ENCODE measurements at regions not wholly inside any gene's neighbourhood (a gene's known extent, or its start where the extent isn't known, plus 50 kb on each side); places are given as distances from the start of the nearest gene placed in this dataset.
"Not testable (repeated sequence)": the region's sequence is repeated elsewhere in the genome, so short reads cannot be mapped to it uniquely, and the experiment has no call there.

DNA sequence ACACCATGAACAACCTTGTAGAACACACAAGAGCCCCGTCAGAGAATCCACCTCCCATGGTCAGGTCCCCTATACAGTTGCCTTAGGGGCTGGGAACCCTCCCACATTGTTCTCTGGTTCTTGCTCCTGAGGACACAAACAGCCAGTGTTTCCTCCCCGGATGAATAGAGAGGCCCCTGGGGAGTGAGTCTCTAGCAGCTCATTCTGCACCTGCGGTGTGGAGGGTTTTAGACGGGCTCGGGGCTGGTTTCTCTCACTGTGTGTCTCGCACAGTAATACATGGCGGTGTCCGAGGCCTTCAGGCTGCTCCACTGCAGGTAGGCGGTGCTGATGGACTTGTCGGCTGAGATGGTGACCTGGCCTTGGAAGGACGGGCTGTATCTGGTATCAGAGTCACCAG lies 1052.1 kb downstream of the TMEM121 start:
- no peak for DNase-seq (ENCODE audit: low read depth, low spot score)

DNA sequence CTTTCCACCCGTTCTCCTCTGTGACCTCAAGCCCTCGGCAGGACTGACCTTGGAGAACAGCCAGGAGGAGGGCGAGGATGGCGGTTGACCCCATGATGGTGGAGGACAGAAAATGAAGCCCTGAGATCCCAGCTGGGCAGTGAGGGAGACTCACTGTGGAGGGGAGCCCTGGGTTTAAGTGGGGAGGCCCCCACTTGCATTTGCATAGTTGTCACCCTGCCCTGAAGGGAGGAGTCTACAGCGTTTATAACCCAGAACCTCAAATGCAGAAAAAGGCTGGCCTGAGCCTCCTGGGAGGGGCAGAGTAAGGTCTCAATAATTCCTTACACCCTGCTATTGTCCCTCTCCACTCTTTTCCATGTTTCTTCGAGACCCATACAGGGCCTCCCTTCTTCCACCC lies 1052.7 kb downstream of the TMEM121 start:
- no peak overlapping the region for H3K4me3 ChIP-seq (ENCODE audit: low read length)
- DNase-seq (ENCODE audit: low read depth, low spot score): no peak

More for the DNA sequence above, 1052.1 kb downstream of the TMEM121 start:
- no peak overlapping the region for H3K4me3 ChIP-seq (ENCODE audit: low read length)

DNA sequence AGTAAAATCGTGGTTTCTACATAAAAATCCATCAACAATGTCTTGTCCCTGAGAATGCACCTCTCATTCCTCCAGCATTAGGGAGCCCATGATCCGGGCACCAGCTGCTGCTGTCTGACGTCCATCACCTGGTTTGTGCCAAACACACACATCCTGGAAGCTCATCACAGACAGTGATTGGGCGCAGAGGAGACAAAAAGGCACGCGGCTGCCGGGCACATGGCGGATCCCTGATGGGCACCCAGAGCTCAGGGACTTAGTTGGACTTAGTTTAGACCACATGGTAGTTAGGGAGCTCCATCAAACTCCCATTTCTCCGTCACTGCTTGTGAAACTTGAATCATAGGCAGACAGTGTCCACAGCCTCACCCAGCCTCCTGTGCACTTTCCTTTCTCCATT lies 1059.3 kb downstream of the TMEM121 start:
- no peak overlapping the region for H3K4me3 ChIP-seq (ENCODE audit: low read length)
- no peak for DNase-seq (ENCODE audit: low read depth, low spot score)

DNA sequence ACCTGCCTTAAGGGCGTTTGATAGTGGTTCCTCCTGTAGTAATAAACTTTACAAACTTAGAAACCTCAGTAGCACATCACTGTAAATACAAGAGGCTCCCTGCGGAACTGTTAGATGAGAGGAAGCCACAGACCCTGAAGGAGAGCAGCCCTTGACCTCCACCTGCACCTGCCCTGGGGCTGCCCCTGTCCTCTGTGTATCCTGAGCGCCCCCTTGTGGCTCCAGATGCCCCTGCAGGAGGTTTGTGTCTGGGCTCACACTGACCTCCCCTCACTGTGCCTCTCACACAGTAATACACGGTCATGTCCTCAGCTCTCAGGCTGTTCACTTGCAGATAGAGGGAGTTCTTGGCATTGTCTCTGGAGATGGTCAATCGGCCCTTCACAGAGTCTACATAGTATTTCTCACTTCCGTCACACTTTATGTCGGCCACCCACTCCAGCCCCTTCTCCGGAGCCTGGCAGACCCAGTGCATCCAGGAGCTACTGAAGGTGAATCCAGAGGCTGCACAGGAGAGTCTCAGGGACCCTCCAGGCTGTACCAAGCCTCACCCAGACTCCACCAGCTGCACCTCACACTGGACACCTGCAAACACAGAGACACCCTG lies 1059.8 kb downstream of the TMEM121 start:
- H3K4me3 ChIP-seq (ENCODE audit: low read length): no peak overlapping the region
- DNase-seq (ENCODE audit: low read depth, low spot score): peak; percentile 72

DNA sequence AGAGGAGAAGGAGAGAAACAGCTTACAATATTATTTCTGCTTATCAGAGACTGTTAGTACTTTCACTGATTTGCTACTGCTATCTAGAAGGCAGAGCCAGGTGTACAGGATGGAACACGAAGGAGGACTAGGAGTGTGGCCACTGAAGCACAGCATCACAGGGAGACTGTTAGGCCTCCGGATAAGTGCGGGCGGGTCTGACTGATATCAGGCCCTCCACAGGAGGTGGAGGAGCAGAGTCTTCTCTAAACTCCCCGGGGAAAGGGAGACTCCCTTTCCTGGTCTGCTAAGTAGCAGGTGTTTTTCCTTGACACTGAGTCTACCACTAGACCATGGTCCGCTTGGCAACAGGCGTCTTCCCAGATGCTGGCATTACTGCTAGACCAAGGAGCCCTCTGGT lies 1065.2 kb downstream of the TMEM121 start:
- peak; percentile 47 for DNase-seq (ENCODE audit: low read depth, low spot score)
- H3K4me3 ChIP-seq (ENCODE audit: low read length): not testable (repeated sequence)

DNA sequence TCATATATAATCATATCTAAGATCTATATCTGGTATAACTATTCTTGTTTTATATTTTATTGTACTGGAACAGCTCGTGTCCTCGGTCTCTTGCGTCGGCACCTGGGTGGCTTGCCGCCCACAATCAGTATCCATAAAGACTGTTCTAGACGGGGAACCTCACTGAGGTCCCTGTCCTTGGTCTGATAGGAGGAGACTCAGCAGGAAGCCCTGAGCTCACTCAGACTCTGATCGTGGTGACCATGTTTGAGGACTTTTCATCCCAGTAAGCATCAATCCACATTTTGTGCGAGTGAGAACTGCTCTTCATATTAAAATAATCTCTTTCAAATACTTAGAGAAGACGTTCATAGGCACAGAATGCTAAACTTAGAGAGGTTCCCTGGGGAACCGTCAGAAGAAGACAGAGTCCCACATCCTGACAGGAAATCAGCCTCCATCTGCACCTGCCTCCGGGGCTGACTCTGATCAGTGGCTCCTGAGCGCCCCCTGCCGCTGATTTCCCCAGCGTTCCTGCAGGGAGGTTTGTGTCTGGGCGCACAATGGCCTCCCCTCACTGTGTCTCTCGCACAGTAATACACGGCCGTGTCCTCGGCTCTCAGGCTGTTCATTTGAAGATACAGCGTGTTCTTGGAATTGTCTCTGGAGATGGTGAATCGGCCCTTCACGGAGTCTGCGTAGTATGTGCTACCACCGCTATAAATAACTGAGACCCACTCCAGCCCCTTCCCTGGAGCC lies 1065.9 kb downstream of the TMEM121 start:
- peak; percentile 88 for DNase-seq (ENCODE audit: low read depth, low spot score)
- H3K4me3 ChIP-seq (ENCODE audit: low read length): peak overlapping the region; percentile 32

DNA sequence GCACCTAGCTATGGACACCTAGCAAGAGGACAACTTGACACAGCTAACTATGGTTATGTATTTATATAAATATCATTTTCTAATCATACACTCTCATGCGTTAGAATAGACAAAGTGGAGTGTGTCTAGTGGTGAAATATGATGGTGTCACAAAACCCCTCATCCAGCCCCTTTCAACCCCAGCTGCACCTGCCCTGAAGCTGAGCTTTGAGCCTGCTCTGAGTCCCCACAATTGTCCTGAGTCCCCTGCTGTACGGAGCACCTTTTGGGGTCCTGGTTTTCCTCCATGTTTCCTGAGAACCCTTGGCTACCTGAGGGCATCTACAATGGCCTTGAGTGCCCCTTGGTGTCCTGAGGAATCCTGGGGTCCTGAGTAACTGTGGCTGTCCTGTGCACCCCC lies 1072.8 kb downstream of the TMEM121 start:
- H3K4me3 ChIP-seq (ENCODE audit: low read length): no peak overlapping the region
- no peak for DNase-seq (ENCODE audit: low read depth, low spot score)

DNA sequence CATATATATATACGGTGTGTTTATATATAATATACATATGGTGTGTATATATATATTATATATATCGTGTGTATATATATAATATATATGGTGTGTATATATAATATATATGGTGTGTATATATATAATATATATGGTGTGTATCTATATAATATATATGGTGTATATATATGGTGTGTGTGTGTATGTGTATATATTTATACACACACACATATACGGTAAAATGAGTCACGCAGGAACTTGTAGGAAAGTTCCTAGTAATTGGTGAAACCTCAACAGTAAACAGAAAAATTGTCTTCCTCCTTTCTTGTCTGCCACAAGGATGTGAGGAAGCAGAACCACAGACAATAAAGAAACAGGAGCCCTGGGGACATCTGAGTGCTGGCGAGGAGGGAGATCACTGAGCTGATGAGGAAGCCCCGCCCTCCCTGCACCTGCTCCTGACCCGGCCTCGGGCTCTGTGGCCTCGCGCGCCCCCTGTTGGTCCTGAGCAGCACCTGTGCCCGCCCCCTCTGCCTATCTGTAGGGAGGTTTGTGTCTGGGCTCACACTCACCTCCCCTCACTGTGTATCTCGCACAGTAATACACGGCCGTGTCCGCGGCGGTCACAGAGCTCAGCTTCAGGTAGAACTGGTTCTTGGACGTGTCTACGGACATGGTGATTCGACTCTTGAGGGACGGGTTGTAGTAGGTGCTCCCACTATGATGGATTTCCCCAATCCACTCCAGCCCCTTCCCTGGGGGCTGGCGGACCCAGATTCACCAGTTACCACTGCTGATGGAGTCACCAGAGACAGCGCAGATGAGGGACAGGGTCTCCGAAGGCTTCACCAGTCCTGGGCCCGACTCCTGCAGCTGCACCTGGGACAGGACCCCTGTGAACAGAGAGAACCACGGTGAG lies 1079.4 kb downstream of the TMEM121 start:
- DNase-seq (ENCODE audit: low read depth, low spot score): peak; percentile 86
- H3K4me3 ChIP-seq (ENCODE audit: low read length): peak overlapping the region; percentile 3; the same call in 1 of the 2 replicates

DNA sequence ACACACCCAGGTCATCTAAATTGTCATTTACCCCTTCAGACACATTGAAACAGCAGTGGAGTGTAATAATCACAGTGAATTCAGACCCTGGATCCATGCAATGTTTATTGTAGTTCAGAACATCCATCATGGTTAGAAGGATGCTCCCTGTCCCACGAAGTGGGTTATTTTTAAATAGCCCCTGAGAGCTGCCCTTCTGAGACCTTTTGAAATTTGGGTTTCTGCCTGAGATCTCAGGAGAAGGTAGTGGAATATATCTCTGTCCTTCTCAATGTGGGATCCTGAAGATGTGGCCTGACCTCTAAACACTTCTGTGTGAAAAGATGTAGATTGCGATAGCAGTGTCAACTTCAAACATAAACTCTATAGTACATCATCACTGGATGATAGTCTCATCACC lies 1080.6 kb downstream of the TMEM121 start:
- no peak for DNase-seq (ENCODE audit: low read depth, low spot score)
- no peak overlapping the region for H3K4me3 ChIP-seq (ENCODE audit: low read length)

DNA sequence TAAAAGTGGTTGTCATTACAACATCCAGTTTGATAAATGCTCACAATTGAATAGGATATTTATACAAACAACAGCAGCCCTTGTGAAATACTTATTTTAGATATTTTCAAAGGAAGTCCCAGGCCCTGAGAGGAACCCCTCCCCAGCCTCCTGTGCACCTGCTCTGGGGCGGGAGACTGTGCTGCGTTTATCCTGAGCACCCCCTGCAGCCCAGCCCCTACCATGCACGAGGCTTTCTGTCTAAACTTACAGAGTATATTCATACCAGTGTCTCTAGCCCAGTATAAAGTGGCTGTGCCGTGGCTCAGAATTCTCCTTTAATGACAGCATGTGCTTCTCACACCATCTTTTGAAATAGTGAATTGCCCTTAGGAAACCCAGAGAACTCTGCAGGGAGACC lies 1084.3 kb downstream of the TMEM121 start:
- no peak for DNase-seq (ENCODE audit: low read depth, low spot score)
- no peak overlapping the region for H3K4me3 ChIP-seq (ENCODE audit: low read length)

DNA sequence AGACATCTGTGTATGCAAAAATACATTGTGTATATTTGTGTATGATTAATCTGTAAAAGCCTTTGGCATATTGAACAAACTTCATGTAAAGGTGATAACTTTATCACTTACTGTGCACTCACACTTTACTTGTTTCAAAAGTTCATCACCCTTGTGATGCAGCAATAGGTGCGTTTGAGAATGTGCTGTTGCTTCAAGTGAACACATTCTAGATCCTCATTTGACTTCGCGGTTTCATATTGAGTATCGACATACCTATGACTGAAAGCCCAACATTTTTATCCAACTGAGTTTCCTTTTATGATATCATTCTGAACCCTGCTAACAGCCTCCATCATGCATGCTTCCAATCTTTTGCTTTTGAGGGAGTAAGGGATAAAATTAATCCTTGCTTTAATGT lies 1086.9 kb downstream of the TMEM121 start:
- no peak for DNase-seq (ENCODE audit: low read depth, low spot score)
- no peak overlapping the region for H3K4me3 ChIP-seq (ENCODE audit: low read length)

DNA sequence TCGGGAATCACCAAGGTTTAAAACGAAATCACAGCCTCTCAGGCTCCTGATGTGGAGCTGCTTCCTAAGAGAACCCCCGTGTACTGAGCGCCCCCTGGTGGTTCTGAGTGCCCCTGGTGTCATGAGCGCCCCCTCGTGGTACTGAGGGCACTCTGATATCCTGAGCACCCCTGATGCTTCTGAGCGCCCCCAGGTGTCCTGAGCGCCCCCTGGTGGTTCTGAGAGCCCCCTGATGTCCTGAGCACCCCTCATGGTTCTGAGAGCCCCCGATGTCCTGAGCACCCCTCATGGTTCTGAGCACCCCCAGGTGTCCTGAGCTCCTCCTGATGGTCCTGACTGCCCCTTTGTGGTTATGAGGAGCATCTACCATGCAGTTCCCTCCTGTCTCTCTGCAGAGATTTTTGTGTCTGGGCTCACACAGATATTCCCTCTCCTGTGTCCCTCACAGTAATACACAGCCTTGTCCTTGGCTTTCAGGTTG lies 1092.1 kb downstream of the TMEM121 start:
- DNase-seq (ENCODE audit: low read depth, low spot score): peak; percentile 54
- H3K4me3 ChIP-seq (ENCODE audit: low read length): not testable (repeated sequence)

DNA sequence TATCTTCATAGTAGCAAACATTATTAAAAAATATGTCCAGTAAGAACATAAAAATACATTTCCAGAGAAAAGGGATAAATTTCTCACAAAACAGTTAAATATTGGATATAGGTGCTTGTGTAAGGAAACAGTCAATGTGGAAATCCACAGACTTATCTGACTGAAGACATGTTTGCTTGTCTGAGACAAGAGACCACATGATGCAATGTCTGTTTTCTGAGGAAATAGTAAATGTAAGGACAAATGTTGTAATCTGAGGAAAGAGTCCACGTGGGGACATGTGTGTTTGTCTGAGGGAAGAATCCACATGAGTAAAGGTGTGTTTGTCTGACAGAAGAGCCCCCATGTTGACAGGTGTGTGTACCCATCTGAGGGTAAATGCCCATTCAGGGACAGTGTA lies 1093.2 kb downstream of the TMEM121 start:
- no peak overlapping the region for H3K4me3 ChIP-seq (ENCODE audit: low read length)
- DNase-seq (ENCODE audit: low read depth, low spot score): no peak

DNA sequence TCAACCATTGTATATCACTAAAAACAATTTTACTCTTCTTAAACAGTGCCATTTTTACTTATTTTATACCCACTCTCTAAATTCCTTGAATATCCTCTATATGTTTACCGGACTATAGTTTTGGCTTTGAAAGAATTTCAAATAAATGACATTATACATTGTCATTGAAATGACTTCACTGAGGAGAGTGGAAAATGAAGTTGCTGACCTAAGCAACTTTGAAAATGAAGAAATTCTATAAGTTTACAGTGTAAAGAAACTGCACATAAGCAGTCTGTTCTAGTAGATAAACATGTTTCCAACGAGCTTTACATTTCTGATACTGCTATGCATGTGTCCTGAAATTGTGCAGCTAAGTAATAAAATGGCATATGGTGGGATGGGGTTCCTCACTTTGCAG lies 1094.0 kb downstream of the TMEM121 start:
- DNase-seq (ENCODE audit: low read depth, low spot score): no peak

DNA sequence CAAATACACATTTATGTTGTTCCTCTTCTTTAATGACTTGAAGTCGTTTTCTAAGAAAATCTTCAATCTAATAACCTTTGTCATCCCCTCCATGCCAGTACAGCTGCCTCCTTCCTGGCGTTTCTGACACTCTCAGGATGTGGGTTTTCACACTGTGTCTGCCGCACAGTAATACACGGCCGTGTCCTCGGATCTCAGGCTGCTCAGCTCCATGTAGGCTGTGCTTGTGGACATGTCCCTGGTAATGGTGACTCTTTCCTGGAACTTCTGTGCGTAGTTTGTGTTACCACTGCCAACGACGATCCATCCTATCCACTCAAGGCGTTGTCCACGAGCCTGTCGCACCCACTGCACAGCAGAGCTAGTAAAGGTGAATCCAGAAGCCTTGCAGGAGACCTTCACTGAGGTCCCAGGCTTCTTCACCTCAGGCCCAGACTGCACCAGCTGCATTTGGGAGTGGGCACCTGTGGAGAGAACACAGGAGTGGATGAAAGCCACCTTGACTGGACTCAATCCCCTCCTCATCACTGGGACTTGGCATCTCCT lies 1095.9 kb downstream of the TMEM121 start:
- peak; percentile 80 for DNase-seq (ENCODE audit: low read depth, low spot score)

More for the DNA sequence above, 1094.0 kb downstream of the TMEM121 start:
- no peak overlapping the region for H3K4me3 ChIP-seq (ENCODE audit: low read length)

DNA sequence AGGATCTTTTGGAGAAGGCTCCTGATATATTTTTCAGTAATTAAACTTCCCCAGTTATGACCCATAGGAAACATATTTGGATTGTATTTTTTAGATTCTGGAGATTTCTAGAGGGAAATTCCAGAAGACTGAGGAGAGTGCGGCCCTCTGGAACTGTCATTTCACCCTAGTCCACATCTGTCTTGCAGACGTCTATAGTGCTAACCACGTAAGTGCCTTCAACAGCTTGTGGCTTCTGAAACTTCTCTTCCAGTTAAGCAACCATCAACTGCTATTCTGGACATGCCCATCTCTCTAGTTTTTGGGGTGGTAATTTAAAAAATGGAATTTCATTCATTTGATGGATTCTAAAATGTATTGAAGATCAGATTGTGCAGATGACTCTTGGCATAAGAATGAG lies 1098.8 kb downstream of the TMEM121 start:
- no peak overlapping the region for H3K4me3 ChIP-seq (ENCODE audit: low read length)
- DNase-seq (ENCODE audit: low read depth, low spot score): peak; percentile 45

More for the DNA sequence above, 1095.9 kb downstream of the TMEM121 start:
- H3K4me3 ChIP-seq (ENCODE audit: low read length): peak overlapping the region; percentile 24

DNA sequence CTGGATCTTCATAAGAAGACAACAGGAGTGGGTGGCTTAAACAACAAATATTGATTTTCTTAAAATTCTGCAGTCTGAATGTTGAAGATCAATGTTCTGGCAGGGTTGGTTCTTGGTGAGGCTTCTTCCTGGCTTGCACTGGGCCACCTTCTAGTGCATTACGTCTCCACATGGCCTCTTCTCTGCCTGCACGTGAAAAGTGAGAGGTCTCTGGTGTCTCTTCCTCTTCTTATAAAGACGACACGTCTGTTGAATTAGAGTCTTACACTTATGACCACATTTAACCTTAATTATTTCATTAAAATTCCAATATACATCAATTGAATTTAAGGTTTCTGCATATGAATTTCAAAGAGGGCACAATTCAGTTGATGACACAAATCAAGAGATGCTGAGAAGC lies 1100.1 kb downstream of the TMEM121 start:
- H3K4me3 ChIP-seq (ENCODE audit: low read length); DNase-seq (ENCODE audit: low read depth, low spot score): not testable (repeated sequence)

DNA sequence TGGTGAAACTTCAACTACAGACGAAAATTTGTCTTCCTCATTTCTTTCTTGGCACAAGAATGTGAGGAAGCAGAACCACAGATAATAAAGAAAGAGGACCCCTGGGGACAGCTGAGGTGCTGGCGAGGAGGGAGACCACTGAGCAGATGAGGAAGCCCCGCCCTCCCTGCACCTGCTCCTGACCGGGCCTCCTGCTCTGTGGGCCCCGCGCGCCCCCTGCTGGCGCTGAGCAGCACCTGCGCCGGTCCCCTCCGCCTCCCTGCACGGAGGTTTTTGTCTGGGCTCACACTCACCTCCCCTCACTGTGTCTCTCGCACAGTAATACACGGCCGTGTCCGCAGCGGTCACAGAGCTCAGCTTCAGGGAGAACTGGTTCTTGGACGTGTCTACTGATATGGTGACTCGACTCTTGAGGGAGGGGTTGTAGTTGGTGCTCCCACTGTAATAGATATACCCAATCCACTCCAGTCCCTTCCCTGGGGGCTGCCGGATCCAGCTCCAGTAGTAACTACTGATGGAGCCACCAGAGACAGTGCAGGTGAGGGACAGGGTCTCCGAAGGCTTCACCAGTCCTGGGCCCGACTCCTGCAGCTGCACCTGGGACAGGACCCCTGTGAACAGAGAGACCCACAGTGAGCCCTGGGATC lies 1100.7 kb downstream of the TMEM121 start:
- DNase-seq (ENCODE audit: low read depth, low spot score): peak; percentile 53

DNA sequence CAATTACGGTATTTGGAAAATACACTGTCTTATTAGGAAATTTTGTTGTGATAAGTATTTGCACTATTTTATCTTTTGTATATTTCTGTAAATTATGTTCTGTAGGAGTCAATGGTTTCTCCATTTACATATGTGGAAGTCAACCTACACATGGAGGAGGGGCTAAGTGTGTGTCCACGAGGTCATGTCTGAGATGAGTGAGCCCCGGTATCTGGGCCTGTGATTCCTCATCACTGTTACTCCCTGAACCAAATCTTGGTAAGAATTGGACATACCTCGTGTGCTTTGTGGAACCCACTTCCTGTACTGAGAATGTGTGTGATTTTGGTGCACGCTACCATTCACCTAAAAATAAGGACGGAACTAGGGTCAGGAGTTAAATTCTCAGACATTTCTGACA lies 1105.5 kb downstream of the TMEM121 start:
- no peak overlapping the region for H3K4me3 ChIP-seq (ENCODE audit: low read length)
- DNase-seq (ENCODE audit: low read depth, low spot score): no peak

More for the DNA sequence above, 1100.7 kb downstream of the TMEM121 start:
- peak overlapping the region; percentile 8; the same call in 1 of the 2 replicates for H3K4me3 ChIP-seq (ENCODE audit: low read length)

All from Jurkat, Clone E6-1 (cell line).